ENCODE measurements at regions not wholly inside any gene's neighbourhood (a gene's known extent, or its start where the extent isn't known, plus 50 kb on each side); places are given as distances from the start of the nearest gene placed in this dataset.

- Histone ChIP-seq H3K4me2 (ENCODE audit: low read length) (no peak overlapping the region), H3K9me2 (ENCODE audit: low read depth, low read length) (no peaks in the 10 kb centered on the region), H3F3A (ENCODE audit: insufficient read depth, low read length) (no peaks in the 10 kb centered on the region), H4K20me1 (ENCODE audit: insufficient read depth, low read length) (no peaks in the 10 kb centered on the region), H3K9me3 (ENCODE audit: low read length) (no peaks in the 10 kb centered on the region), H2AFZ (ENCODE audit: low read length) (no peak overlapping the region), H3K27me3 (ENCODE audit: insufficient read depth, low read length) (no peaks in the 10 kb centered on the region), H3K4me3 (ENCODE audit: low read depth, low read length, poor library complexity, severe bottlenecking) (no peak overlapping the region), H3K27ac (ENCODE audit: low read depth, low read length, poor library complexity, severe bottlenecking) (no peak overlapping the region), H3K79me2 (ENCODE audit: insufficient read depth, low read length) (no peaks in the 10 kb centered on the region; the same call in 1 of the 2 replicates), H3K9ac (ENCODE audit: low read length) (no peak overlapping the region), H3K4me1 (ENCODE audit: insufficient read depth, low read length, severe bottlenecking) (peaks cover 33% of the 10 kb centered on the region), H3K36me3 (ENCODE audit: insufficient read depth, low read length) (peaks cover 30% of the 10 kb centered on the region)
- no peak for TF ChIP-seq EZH2 (IDR thresholded peaks at IDR 0.05; ENCODE audit: borderline replicate concordance, low read length)
- no peak for TF ChIP-seq CTCF (IDR thresholded peaks at IDR 0.05; ENCODE audit: low read length)
Observed at GRCh38 chr22:22830193-22830592, 57.4 kb upstream of the IGLL5 start.

DNA sequence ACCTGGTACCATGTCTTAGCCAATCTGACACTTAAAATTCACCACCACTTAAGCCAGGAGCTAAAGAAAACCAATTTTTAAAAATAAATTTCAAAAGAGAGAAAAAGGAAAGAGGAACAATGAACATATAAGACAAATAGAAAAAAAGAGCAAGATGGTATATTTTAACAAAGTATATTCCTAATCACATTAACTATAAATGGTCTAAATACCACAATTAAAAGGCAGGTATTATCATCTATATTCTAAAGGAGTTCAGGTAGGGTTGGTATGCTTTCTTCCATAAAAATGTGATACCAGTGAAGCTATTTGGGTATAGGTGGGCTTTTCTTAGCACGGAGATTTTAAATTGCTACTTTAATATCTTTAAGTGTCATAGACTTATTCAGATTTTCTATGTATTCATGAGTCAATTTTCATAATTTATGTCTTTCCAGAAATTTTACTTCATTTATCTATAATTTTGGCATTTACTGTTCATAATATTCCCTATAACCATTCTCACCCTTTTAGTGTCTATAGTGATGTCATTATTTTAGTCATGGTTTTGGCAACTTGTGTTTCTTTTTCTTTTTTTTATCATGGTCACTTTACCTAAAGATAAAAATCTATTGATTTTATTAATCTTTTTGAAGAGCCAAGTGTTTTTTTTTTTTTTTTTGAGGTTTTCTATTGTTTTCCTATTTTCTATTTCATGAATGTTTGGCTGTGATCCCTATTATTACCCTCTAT, 56.5 kb upstream of the IGLL5 start:
- H3K27me3 ChIP-seq (ENCODE audit: insufficient read depth, low read length) = no peaks in the 10 kb centered on the region
- no peak overlapping the region for H2AFZ ChIP-seq (ENCODE audit: low read length)

GRCh38 chr22:22833059-22833458, 54.6 kb upstream of the IGLL5 start:
- Histone ChIP-seq H3K27me3 (ENCODE audit: insufficient read depth, low read length) (no peaks in the 10 kb centered on the region), H3K27ac (ENCODE audit: low read depth, low read length, poor library complexity, severe bottlenecking) (no peak overlapping the region), H3K36me3 (ENCODE audit: insufficient read depth, low read length) (peaks cover 42% of the 10 kb centered on the region), H4K20me1 (ENCODE audit: insufficient read depth, low read length) (no peaks in the 10 kb centered on the region), H3F3A (ENCODE audit: insufficient read depth, low read length) (no peaks in the 10 kb centered on the region), H3K4me1 (ENCODE audit: insufficient read depth, low read length, severe bottlenecking) (peaks cover 7% of the 10 kb centered on the region), H3K4me3 (ENCODE audit: low read depth, low read length, poor library complexity, severe bottlenecking) (no peak overlapping the region), H3K9ac (ENCODE audit: low read length) (no peak overlapping the region), H3K9me2 (ENCODE audit: low read depth, low read length) (no peaks in the 10 kb centered on the region), H3K4me2 (ENCODE audit: low read length) (no peak overlapping the region), H3K79me2 (ENCODE audit: insufficient read depth, low read length) (no peaks in the 10 kb centered on the region; the same call in 1 of the 2 replicates), H2AFZ (ENCODE audit: low read length) (no peak overlapping the region), H3K9me3 (ENCODE audit: low read length) (no peaks in the 10 kb centered on the region)
- TF ChIP-seq EZH2 (IDR thresholded peaks at IDR 0.05; ENCODE audit: borderline replicate concordance, low read length) (no peak), CTCF (IDR thresholded peaks at IDR 0.05; ENCODE audit: low read length) (no peak)

More for the DNA sequence above, 56.5 kb upstream of the IGLL5 start:
- no peaks in the 10 kb centered on the region for H3K9me2 ChIP-seq (ENCODE audit: low read depth, low read length)
- H3F3A ChIP-seq (ENCODE audit: insufficient read depth, low read length) = no peaks in the 10 kb centered on the region
- H3K36me3 ChIP-seq (ENCODE audit: insufficient read depth, low read length) = peaks cover 34% of the 10 kb centered on the region
- no peaks in the 10 kb centered on the region; the same call in 1 of the 2 replicates for H3K79me2 ChIP-seq (ENCODE audit: insufficient read depth, low read length)
- H3K27ac ChIP-seq (ENCODE audit: low read depth, low read length, poor library complexity, severe bottlenecking) = no peak overlapping the region
- no peaks in the 10 kb centered on the region for H3K9me3 ChIP-seq (ENCODE audit: low read length)
- H4K20me1 ChIP-seq (ENCODE audit: insufficient read depth, low read length) = no peaks in the 10 kb centered on the region
- no peak overlapping the region for H3K9ac ChIP-seq (ENCODE audit: low read length)
- no peak for TF ChIP-seq CTCF (IDR thresholded peaks at IDR 0.05; ENCODE audit: low read length)
- no peak for TF ChIP-seq EZH2 (IDR thresholded peaks at IDR 0.05; ENCODE audit: borderline replicate concordance, low read length)
- no peak overlapping the region for H3K4me3 ChIP-seq (ENCODE audit: low read depth, low read length, poor library complexity, severe bottlenecking)
- no peak overlapping the region for H3K4me2 ChIP-seq (ENCODE audit: low read length)
- H3K4me1 ChIP-seq (ENCODE audit: insufficient read depth, low read length, severe bottlenecking) = peaks cover 24% of the 10 kb centered on the region

All from OCI-LY1 (cell line).